AG04450 (cell line): ENCODE measurements at regions not wholly inside any gene's neighbourhood (a gene's known extent, or its start where the extent isn't known, plus 50 kb on each side); places are given as distances from the start of the nearest gene placed in this dataset.

ENCODE experiments used
- CTCF ChIA-PET: fragments of 300-600, 350-600 bp; formaldehyde crosslinking; extraction: SDS; loops from one replicate; lab custom pipeline; 2022; ENCODE audit warnings: antibody characterized with exemption, inconsistent platforms; lab: Charles Lee
- POLR2A ChIA-PET: fragments of 350-600 bp; formaldehyde crosslinking; extraction: SDS; loops from one replicate; lab custom pipeline; 2021; ENCODE audit warnings: antibody characterized with exemption, inconsistent platforms; lab: Yijun Ruan, JAX
- DNase-seq: peaks from one replicate; pipeline ENCODE4 v3.0.0-alpha.2; 2011; ENCODE audit warnings: low read depth, low spot score
- H3K27ac ChIP-seq: one replicate; pipeline ENCODE4 v1.5.1; 2012; ENCODE audit warnings: low read depth, low read length, control low read depth
- H3K27me3 ChIP-seq: one replicate; pipeline ENCODE4 v1.6.0; 2012; ENCODE audit warnings: low read length; ENCODE audit not compliant: control insufficient read depth, insufficient read depth
- H3K4me3 ChIP-seq: 2 replicates; pipeline ENCODE4 v1.5.1; 2011; ENCODE audit warnings: mild to moderate bottlenecking, low read depth, low read length, control low read depth
- H3K9me3 ChIP-seq: 2 replicates; pipeline ENCODE4 v1.5.1; 2012; ENCODE audit warnings: low read length; ENCODE audit not compliant: control insufficient read depth, insufficient read depth
- TF ChIP-seq, protein P1 (sequence below): IDR thresholded peaks from 2 replicates; pipeline ENCODE4 v1.5.1; 2011; ENCODE audit warnings: low read depth, low read length, control low read depth, inconsistent platforms

DNA sequence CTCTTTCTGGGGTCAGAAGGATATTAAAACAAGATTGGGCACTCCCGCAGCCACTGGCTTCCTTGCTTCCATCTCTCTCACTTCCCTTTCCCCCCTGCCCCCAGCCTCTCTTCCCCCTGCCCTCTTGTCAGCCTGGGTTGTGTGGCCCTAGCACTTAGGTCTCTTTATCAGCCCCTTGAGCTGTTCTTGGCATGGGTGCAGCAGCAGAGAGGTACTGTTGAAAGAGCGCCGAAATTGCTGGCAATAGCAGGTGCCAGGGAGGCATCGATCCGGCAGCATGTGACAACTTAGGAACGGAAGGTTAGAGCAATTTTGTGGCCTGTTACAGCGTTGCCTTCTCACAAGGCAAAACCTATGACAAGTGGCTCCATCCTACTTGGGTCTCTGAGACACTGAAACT, 333.1 kb upstream of the IGFBP7 start:
- no peaks in the 10 kb centered on the region for H3K9me3 ChIP-seq
- ChIA-PET POLR2A (no interaction called here), CTCF (interaction anchor here (0.7 to 2.7 kb wide), 4 partner anchors 11 to 258 kb away, joined by 3 to 14 read pairs (median 6); no protein-coding TSS in a partner anchor)
- TF ChIP-seq, protein P1, sequence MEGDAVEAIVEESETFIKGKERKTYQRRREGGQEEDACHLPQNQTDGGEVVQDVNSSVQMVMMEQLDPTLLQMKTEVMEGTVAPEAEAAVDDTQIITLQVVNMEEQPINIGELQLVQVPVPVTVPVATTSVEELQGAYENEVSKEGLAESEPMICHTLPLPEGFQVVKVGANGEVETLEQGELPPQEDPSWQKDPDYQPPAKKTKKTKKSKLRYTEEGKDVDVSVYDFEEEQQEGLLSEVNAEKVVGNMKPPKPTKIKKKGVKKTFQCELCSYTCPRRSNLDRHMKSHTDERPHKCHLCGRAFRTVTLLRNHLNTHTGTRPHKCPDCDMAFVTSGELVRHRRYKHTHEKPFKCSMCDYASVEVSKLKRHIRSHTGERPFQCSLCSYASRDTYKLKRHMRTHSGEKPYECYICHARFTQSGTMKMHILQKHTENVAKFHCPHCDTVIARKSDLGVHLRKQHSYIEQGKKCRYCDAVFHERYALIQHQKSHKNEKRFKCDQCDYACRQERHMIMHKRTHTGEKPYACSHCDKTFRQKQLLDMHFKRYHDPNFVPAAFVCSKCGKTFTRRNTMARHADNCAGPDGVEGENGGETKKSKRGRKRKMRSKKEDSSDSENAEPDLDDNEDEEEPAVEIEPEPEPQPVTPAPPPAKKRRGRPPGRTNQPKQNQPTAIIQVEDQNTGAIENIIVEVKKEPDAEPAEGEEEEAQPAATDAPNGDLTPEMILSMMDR, result no peak
- no peak overlapping the region for H3K4me3 ChIP-seq
- no peaks in the 10 kb centered on the region for H3K27me3 ChIP-seq
- no peak overlapping the region for H3K27ac ChIP-seq
- DNase-seq, result no peak

DNA sequence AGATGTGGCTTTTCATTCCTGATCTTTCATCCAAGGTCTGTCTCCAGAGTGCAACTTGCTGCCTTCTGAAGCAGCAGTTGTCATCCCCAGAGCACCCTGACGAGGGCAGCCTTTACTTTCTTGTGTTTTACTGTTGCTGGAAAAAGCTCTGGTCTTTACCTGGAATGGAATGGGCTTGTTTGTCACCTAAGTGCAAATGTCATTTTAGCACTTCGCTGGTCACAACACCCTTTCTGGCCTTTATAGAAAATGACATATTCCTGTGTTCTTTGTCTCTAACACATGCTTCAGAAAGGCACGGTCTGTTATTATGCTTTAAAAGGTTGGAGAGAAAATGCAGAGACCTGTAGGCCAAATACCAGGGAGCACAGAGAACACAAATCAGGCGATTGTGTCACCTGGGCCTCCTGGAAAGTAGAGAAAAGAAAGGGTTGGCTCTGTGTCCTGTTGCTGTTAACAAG, 332.7 kb upstream of the IGFBP7 start:
- ChIA-PET CTCF (interaction anchor here (0.7 to 2.7 kb wide), 4 partner anchors 11 to 257 kb away, joined by 3 to 14 read pairs (median 6); no protein-coding TSS in a partner anchor), POLR2A (no interaction called here)
- no peak for DNase-seq
- TF ChIP-seq, protein P1, result peak; percentile 70
- Histone ChIP-seq H3K27me3 (no peaks in the 10 kb centered on the region), H3K4me3 (no peak overlapping the region), H3K27ac (no peak overlapping the region), H3K9me3 (no peaks in the 10 kb centered on the region)

DNA sequence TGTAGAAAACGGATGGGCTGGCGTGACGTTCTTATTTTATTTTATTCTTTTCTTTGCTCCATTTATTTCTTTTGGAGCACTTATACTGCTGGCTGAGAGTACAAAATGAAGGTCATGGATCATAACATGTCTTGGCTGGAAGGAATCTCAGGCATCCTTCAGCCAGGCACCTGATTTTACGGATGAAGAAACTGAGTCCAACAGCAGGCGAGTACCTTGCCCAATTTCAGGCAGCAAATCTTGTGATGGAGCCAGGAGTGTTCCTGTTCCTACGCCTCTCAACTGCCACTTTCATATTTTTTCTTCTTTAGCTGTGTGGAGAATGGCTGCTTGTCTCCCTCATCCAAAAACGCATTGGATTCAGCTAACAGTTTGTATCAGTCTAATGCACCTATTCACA, 332.1 kb upstream of the IGFBP7 start:
- Histone ChIP-seq H3K4me3 (no peak overlapping the region), H3K27me3 (no peaks in the 10 kb centered on the region), H3K27ac (no peak overlapping the region), H3K9me3 (no peaks in the 10 kb centered on the region)
- CTCF ChIA-PET, result interaction anchor here (1.5 to 2.7 kb wide), 3 partner anchors 10 to 279 kb away, joined by 4 to 14 read pairs (median 6); no protein-coding TSS in a partner anchor
- POLR2A ChIA-PET, result no interaction called here
- no peak for DNase-seq
- TF ChIP-seq, protein P1, result no peak

DNA sequence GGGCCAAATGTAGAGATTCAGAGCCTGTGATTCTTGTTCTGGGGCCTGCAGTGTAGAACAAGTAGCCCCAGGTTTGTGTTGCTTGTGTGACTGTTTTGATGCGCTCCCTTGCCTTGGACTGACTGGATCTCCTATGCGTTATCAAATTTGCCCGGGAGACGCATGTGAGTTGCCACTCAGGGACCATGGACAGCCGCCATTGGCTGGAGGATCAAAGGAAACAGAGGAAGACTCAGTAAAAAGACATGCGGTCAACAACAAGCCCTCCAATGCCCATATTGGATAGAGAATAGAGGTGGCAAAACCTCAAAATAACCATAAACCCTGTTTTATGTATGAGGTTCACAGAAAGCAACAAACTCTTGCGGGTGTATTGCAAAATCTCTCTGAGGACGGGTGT, 327.5 kb upstream of the IGFBP7 start:
- ChIA-PET POLR2A (no interaction called here), CTCF (no interaction called here)
- Histone ChIP-seq H3K27me3 (no peaks in the 10 kb centered on the region), H3K27ac (no peak overlapping the region), H3K9me3 (no peaks in the 10 kb centered on the region), H3K4me3 (no peak overlapping the region)
- TF ChIP-seq, protein P1, result no peak
- DNase-seq, result no peak

DNA sequence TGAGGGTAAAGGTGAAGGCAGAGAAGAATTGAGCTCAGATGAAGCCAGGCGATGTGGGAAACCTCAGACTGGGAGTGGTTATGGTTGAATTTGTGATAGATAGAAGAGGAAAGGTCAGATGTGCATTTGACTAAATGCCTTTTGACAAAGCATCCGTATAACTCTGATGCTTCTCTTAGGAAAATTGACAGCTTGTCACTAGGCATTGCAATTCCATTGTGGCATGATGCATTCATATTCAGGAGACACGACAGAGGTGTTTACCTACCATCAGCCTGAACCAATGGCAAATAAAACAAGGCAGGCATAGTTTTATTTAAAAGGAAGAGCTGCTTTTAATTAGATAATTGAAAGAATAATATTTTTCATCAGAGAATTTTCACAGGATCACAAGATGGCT, 325.1 kb upstream of the IGFBP7 start:
- no peak for DNase-seq
- Histone ChIP-seq H3K4me3 (no peak overlapping the region), H3K27me3 (no peaks in the 10 kb centered on the region), H3K9me3 (no peaks in the 10 kb centered on the region), H3K27ac (no peak overlapping the region)
- ChIA-PET POLR2A (no interaction called here), CTCF (interaction anchor here (0.8 to 1.5 kb wide), 4 partner anchors 9 to 272 kb away, joined by 3 to 5 read pairs (median 4); no protein-coding TSS in a partner anchor)
- TF ChIP-seq, protein P1, result no peak
